Activated CD8-positive, alpha-beta T cell treated with anti-CD3 and anti-CD28 coated beads, Interleukin-2, amount 10 ng/mL, durations not matched to agents 7 days and 5 days (primary cell): ENCODE measurements at regions not wholly inside any gene's neighbourhood (a gene's known extent, or its start where the extent isn't known, plus 50 kb on each side); places are given as distances from the start of the nearest gene placed in this dataset.

Experiments
- ATAC-seq: fragments of 150-1000 bp; cut with Tn5 transposase; one replicate; pipeline ENCODE4 v1.10.0; 2021; ENCODE audit warnings: moderate library complexity
- CTCF ChIA-PET: fragments of 350-600 bp; sonication (Branson Sonifier 250); formaldehyde crosslinking; loops from one replicate; lab custom pipeline; 2021; ENCODE audit warnings: antibody characterized with exemption; lab: Charles Lee
- POLR2A ChIA-PET: fragments of 350-600 bp; sonication (Branson Sonifier 250); formaldehyde crosslinking; loops from one replicate; lab custom pipeline; 2021; ENCODE audit warnings: antibody characterized with exemption; lab: Charles Lee
- DNase-seq: peaks from one replicate; pipeline ENCODE4 v3.0.0-alpha.2; 2020
- H3K27ac Mint-ChIP-seq: one replicate; pipeline ENCODE4 v1.8.0; 2021; ENCODE audit warnings: mild to moderate bottlenecking, mixed read lengths
- H3K27me3 Mint-ChIP-seq: one replicate; pipeline ENCODE4 v1.8.0; 2021; ENCODE audit warnings: low read depth, mixed read lengths
- H3K36me3 Mint-ChIP-seq: one replicate; pipeline ENCODE4 v1.8.0; 2021; ENCODE audit warnings: low read depth, mixed read lengths
- H3K4me1 Mint-ChIP-seq: one replicate; pipeline ENCODE4 v1.8.0; 2021; ENCODE audit warnings: low read depth, mixed read lengths
- H3K4me3 Mint-ChIP-seq: one replicate; pipeline ENCODE4 v1.8.0; 2021; ENCODE audit warnings: mild to moderate bottlenecking, mixed read lengths
- H3K9me3 Mint-ChIP-seq: one replicate; pipeline ENCODE4 v1.8.0; 2022; ENCODE audit warnings: mixed read lengths; ENCODE audit not compliant: insufficient read depth

GRCh38 chr6:40717411-40718057 is 130.4 kb upstream of the LRFN2 start:
- H3K4me3 Mint-ChIP-seq: no peak overlapping the region
- DNase-seq (no peak), ATAC-seq (no peak)
- H3K36me3 Mint-ChIP-seq: no peaks in the 10 kb centered on the region
- ChIA-PET CTCF (no interaction called here), POLR2A (no interaction called here)
- peaks cover 5% of the 10 kb centered on the region for H3K27me3 Mint-ChIP-seq
- H3K4me1 Mint-ChIP-seq: peaks cover 9% of the 10 kb centered on the region
- H3K27ac Mint-ChIP-seq: no peak overlapping the region
- H3K9me3 Mint-ChIP-seq: no peaks in the 10 kb centered on the region

- POLR2A ChIA-PET: no interaction called here
- no peak overlapping the region for H3K4me3 Mint-ChIP-seq
- no peaks in the 10 kb centered on the region for H3K9me3 Mint-ChIP-seq
- H3K4me1 Mint-ChIP-seq: peaks cover 9% of the 10 kb centered on the region
- no peak overlapping the region for H3K27ac Mint-ChIP-seq
- ATAC-seq (no peak), DNase-seq (no peak)
- H3K27me3 Mint-ChIP-seq: peaks cover 5% of the 10 kb centered on the region
- H3K36me3 Mint-ChIP-seq: no peaks in the 10 kb centered on the region
- CTCF ChIA-PET: no interaction called here
These were observed 128.6 kb upstream of the LRFN2 start for GRCh38 chr6:40715570-40716403.

DNA sequence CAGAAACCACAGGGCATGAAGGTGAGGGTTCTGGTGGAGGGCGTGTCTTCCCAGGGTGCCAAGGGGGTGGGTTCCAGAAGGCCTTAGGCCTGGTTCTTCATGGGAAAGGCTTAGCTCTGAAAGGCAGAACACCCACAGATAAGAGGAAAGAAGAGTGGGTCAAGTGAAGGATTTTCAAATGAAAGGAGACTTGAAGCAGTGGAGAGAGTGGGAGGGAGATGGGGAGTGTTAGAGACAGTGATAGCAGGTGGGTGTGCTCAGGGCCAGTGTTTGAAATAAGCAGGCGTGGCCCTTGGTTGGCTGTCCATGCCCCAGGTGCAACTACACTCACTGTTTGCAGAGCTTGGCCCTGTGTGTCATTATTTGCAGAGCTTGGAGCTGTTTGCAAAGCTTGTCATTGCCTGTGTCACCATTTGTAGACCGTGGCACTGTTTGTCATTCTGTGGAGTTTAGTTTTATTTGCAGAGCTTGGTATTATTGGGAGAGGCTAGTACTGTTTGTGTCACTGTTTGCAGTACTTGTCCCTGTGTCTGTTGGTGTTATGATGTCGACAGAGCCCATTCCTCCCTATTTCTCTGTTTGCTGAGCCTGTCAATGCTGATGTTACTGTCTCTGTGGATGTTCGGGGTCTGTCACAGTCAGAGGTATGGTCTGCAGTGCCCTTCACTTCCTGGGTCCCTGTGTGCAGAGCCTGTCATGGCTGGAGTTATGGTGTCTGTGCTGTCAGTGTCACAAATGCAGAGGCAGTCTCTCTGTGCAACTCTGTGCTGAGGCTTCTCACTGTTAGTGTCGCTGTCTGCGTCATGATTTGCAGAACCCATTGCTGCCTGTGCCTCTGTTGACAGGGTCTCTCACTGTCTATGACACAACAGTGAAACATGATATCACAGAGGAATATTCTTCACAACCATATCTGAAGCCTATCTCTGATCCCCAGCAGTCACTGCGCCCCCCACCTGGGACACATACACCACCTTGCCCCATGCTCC is 127.7 kb upstream of the LRFN2 start:
- Mint-ChIP-seq H3K27ac (no peak overlapping the region), H3K4me1 (peaks cover 6% of the 10 kb centered on the region), H3K4me3 (no peak overlapping the region), H3K36me3 (no peaks in the 10 kb centered on the region), H3K27me3 (peaks cover 5% of the 10 kb centered on the region), H3K9me3 (no peaks in the 10 kb centered on the region)
- DNase-seq (no peak), ATAC-seq (no peak)
- ChIA-PET POLR2A (no interaction called here), CTCF (interaction anchor here (1.1 kb wide), 1 partner anchor 10 kb away, joined by 3 read pairs; no protein-coding TSS in a partner anchor)

DNA sequence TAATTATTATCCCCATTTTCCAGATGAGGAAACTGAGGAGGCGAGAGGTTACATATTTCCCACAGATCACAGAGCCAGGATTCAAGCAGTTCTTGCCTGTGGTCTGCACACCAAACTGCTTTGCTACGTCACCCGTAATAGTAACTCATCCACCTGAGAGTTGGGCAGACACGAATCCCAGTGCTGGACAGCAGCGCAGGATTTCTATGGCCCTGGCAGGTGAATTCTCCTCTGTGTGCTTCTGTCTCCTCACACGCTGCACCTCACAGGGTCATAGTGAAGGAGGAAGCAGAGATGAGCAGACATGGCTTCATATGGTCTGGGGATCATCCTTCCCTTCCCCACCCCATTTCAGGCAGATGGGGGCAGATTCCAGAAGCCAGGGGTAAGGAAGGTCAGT is 127.0 kb upstream of the LRFN2 start:
- H3K9me3 Mint-ChIP-seq: no peaks in the 10 kb centered on the region
- no peaks in the 10 kb centered on the region for H3K36me3 Mint-ChIP-seq
- ATAC-seq (no peak), DNase-seq (no peak)
- H3K27ac Mint-ChIP-seq: no peak overlapping the region
- H3K4me1 Mint-ChIP-seq: no peaks in the 10 kb centered on the region
- peaks cover 5% of the 10 kb centered on the region for H3K27me3 Mint-ChIP-seq
- no peak overlapping the region for H3K4me3 Mint-ChIP-seq
- POLR2A ChIA-PET: no interaction called here
- CTCF ChIA-PET: interaction anchor here (1.1 kb wide), 1 partner anchor 11 kb away, joined by 3 read pairs; no protein-coding TSS in a partner anchor

DNA sequence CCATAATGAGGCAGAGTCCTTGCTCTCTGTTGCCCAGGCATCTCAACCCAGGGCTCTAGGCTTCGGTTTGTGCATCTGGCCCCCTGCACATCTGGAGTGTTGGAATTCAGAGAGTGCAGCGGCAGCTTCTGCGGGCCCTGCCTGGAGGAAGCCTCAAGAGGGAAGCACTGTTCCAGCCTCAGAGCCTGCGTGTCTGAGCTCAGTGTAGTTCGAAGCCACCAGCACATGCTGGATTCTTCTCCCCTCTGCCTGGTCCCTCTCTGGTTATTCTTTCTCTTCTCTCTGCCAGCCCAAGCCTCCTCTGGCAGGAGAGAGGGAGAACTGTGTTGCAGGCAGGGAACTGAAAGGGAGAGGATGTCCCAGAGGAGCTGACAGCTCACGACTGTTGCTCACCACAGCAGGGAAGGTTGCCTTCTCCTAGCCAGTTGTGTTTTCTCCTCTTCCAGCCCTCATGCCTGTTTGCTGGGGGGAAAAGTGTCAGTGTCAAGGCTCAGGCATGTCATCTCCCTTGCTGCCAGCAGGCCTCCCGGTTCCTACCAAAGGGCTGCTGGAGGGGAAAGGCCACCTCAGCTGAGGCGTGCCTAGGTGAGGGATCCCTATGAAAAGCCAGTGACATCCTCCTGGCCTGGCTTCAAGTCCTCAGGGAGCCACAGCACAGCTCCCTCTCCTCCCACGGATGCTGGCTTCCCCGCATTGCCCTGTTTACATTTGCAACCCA is 126.0 kb upstream of the LRFN2 start:
- ChIA-PET POLR2A (no interaction called here), CTCF (no interaction called here)
- ATAC-seq: no peak
- H3K4me1 Mint-ChIP-seq: no peaks in the 10 kb centered on the region
- peaks cover 5% of the 10 kb centered on the region for H3K27me3 Mint-ChIP-seq
- H3K9me3 Mint-ChIP-seq: no peaks in the 10 kb centered on the region
- H3K4me3 Mint-ChIP-seq: no peak overlapping the region
- DNase-seq: no peak
- H3K36me3 Mint-ChIP-seq: no peaks in the 10 kb centered on the region
- H3K27ac Mint-ChIP-seq: no peak overlapping the region

DNA sequence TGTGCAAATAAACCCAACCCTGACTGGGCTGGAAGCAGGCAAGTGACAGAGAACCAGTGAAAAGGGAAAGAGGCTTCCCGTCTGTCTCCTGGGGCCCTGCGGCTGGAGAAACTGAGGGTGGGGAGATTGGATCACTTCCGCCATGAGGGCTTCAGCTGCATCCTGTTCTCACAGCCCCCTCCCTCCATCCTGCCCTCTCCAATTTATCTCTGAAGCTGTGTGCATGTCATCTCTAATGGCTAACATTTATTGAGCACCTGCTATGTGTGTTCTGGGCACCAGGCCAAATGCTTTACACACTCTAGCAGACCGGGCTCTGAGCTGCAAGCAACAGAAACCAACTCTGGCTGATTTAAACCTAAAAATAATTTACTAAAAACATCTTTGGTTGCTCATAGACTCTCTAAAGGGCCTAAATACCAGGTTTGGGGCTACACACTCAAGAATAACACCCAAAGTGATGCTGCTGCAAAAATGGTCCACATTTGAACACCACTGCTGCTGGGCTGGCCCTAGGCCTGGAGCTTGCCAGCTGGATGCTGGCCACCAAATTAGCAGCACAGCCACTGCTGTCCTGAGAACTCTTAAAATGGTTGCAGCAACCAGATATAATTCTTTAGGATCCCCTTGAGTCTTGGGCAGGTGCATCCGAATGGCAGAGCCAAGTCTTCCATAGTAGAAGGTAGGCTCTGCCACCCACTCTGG is 123.6 kb upstream of the LRFN2 start:
- Mint-ChIP-seq H3K27me3 (peaks cover 8% of the 10 kb centered on the region), H3K27ac (no peak overlapping the region), H3K36me3 (no peaks in the 10 kb centered on the region), H3K4me3 (no peak overlapping the region), H3K4me1 (no peaks in the 10 kb centered on the region), H3K9me3 (no peaks in the 10 kb centered on the region)
- no peak for ATAC-seq
- DNase-seq: no peak
- ChIA-PET CTCF (no interaction called here), POLR2A (no interaction called here)

GRCh38 chr6:40708049-40708448 is 120.9 kb upstream of the LRFN2 start:
- no peak overlapping the region for H3K4me3 Mint-ChIP-seq
- H3K9me3 Mint-ChIP-seq: no peaks in the 10 kb centered on the region
- no peak for ATAC-seq
- H3K4me1 Mint-ChIP-seq: no peaks in the 10 kb centered on the region
- H3K36me3 Mint-ChIP-seq: no peaks in the 10 kb centered on the region
- CTCF ChIA-PET: no interaction called here
- H3K27me3 Mint-ChIP-seq: peaks cover 6% of the 10 kb centered on the region
- POLR2A ChIA-PET: no interaction called here
- no peak for DNase-seq
- no peak overlapping the region for H3K27ac Mint-ChIP-seq

- DNase-seq (no peak), ATAC-seq (no peak)
- Mint-ChIP-seq H3K4me1 (no peaks in the 10 kb centered on the region), H3K27me3 (peaks cover 13% of the 10 kb centered on the region), H3K9me3 (no peaks in the 10 kb centered on the region), H3K4me3 (no peak overlapping the region), H3K27ac (no peak overlapping the region), H3K36me3 (no peaks in the 10 kb centered on the region)
- ChIA-PET CTCF (interaction anchor here (1.1 kb wide), 1 partner anchor 12 kb away, joined by 3 read pairs; no protein-coding TSS in a partner anchor), POLR2A (no interaction called here)
These were observed 119.0 kb upstream of the LRFN2 start for GRCh38 chr6:40706178-40706577.

GRCh38 chr6:40705354-40705753 is 118.2 kb upstream of the LRFN2 start:
- H3K4me3 Mint-ChIP-seq: no peak overlapping the region
- ChIA-PET CTCF (interaction anchor here (1.1 kb wide), 1 partner anchor 12 kb away, joined by 3 read pairs; no protein-coding TSS in a partner anchor), POLR2A (no interaction called here)
- H3K27me3 Mint-ChIP-seq: peaks cover 13% of the 10 kb centered on the region
- ATAC-seq: no peak
- no peaks in the 10 kb centered on the region for H3K4me1 Mint-ChIP-seq
- H3K27ac Mint-ChIP-seq: no peak overlapping the region
- no peaks in the 10 kb centered on the region for H3K36me3 Mint-ChIP-seq
- H3K9me3 Mint-ChIP-seq: no peaks in the 10 kb centered on the region
- no peak for DNase-seq

GRCh38 chr6:40701352-40702007 is 114.3 kb upstream of the LRFN2 start:
- no peaks in the 10 kb centered on the region for H3K36me3 Mint-ChIP-seq
- ATAC-seq: no peak
- H3K4me1 Mint-ChIP-seq: no peaks in the 10 kb centered on the region
- no peak for DNase-seq
- ChIA-PET POLR2A (no interaction called here), CTCF (no interaction called here)
- H3K27ac Mint-ChIP-seq: no peak overlapping the region
- H3K27me3 Mint-ChIP-seq: peaks cover 12% of the 10 kb centered on the region
- no peaks in the 10 kb centered on the region for H3K9me3 Mint-ChIP-seq
- no peak overlapping the region for H3K4me3 Mint-ChIP-seq
